GM12873 (cell line): ENCODE measurements at regions not wholly inside any gene's neighbourhood (a gene's known extent, or its start where the extent isn't known, plus 50 kb on each side); places are given as distances from the start of the nearest gene placed in this dataset.

Experiments used
- CTCF ChIP-seq: IDR thresholded peaks from 2 replicates; pipeline ENCODE4 v1.5.1; 2012; ENCODE audit warnings: low read depth, mild to moderate bottlenecking, moderate library complexity, low read length, control low read depth; ENCODE audit not compliant: insufficient read depth; ENCODE audit errors: missing control alignments

- TF ChIP-seq CTCF: no peak
Measured at GRCh38 chr18:70405052-70405451, 116.2 kb downstream of the SOCS6 start.

GRCh38 chr18:70400476-70400875 is 111.6 kb downstream of the SOCS6 start:
- no peak for TF ChIP-seq CTCF

GRCh38 chr18:70398076-70398475 is 109.2 kb downstream of the SOCS6 start:
- TF ChIP-seq CTCF: no peak

GRCh38 chr18:70397259-70397925 is 108.5 kb downstream of the SOCS6 start:
- no peak for TF ChIP-seq CTCF

- no peak for TF ChIP-seq CTCF
Measured at GRCh38 chr18:70394672-70395071, 105.8 kb downstream of the SOCS6 start.

GRCh38 chr18:70390371-70391090 is 101.7 kb downstream of the SOCS6 start:
- TF ChIP-seq CTCF: no peak

GRCh38 chr18:70387027-70387426 is 98.2 kb downstream of the SOCS6 start:
- TF ChIP-seq CTCF: no peak
